Sigmoid colon (tissue), 6 donors: ENCODE measurements at regions not wholly inside any gene's neighbourhood (a gene's known extent, or its start where the extent isn't known, plus 50 kb on each side); places are given as distances from the start of the nearest gene placed in this dataset.

Experiments used
- DNase-seq: peaks from one replicate; pipeline ENCODE4 v3.0.0-alpha.2; 2019
- H3K27ac ChIP-seq, 4 donors: fragments of 200-600 bp; sonication (generic); one replicate each; pipeline ENCODE4 v1.5.1; 2016 to 2019; ENCODE audit warnings: mild to moderate bottlenecking in 1 of 4
- H3K27me3 ChIP-seq, 3 donors: fragments of 200-600 bp; sonication (generic); one replicate each; pipeline ENCODE4 v1.5.1; 2019; ENCODE audit warnings: mild to moderate bottlenecking in 1 of 3
- H3K36me3 ChIP-seq, 4 donors: fragments of 200-600 bp; sonication (generic); one replicate each; pipeline ENCODE4 v1.5.1; 2016 to 2019
- H3K4me1 ChIP-seq, 4 donors: fragments of 200-600 bp; sonication (generic); one replicate each; pipeline ENCODE4 v1.5.1; 2017 to 2019
- H3K4me3 ChIP-seq, 4 donors: fragments of 200-600 bp; sonication (generic); one replicate each; pipeline ENCODE4 v1.5.1; 2017 to 2019; ENCODE audit warnings: mild to moderate bottlenecking in 2 of 4, moderate library complexity in 1 of 4
- H3K9me3 ChIP-seq, 4 donors: fragments of 200-600 bp in 3 of 4; sonication (generic) in 3 of 4; one replicate each; pipeline versions ENCODE4 v1.5.1 to v1.6.1; 2013 to 2019
- EP300 ChIP-seq, 4 donors: sonication (generic); formaldehyde crosslinking; IDR thresholded peaks; one replicate each; pipeline ENCODE4 v1.6.1; 2017; ENCODE audit warnings: antibody characterized with exemption in 4 of 4
- POLR2A ChIP-seq, 2 donors: fragments of 450-650 bp; IDR thresholded peaks; one replicate each; pipeline ENCODE4 v1.6.1; 2016; ENCODE audit warnings: antibody characterized with exemption in 2 of 2, mild to moderate bottlenecking in 2 of 2, moderate library complexity in 2 of 2
- POLR2AphosphoS5 ChIP-seq, 4 donors: sonication (generic); formaldehyde crosslinking; IDR thresholded peaks; one replicate each; pipeline ENCODE4 v1.6.1; 2017; ENCODE audit warnings: antibody characterized with exemption in 4 of 4
- WGBS, 2 donors: extraction: QIAGEN DNeasy Blood & Tissue Kit; methylation state at CpG; one replicate each; pipeline ENCODE4 v1.1.7; 2013; 5-methylcytosine and 5-hydroxymethylcytosine counted together
- intact Hi-C: fragments of 100-400 bp; cut with DNase I; formaldehyde crosslinking; loops from one replicate; pipeline ENCODE4 v1.15.1; 2023
- TF ChIP-seq, protein P1 (sequence below), 4 experiments: fragments of 450-650 bp in 3 of 4; fragments of 200-600 bp in 1 of 4; IDR thresholded peaks; one replicate each; pipeline ENCODE4 v1.5.1; 2016 to 2019; ENCODE audit warnings: antibody characterized with exemption in 4 of 4, mild to moderate bottlenecking in 3 of 4, moderate library complexity in 2 of 4
- donor health status: healthy with polysubstance abuse.
- donor health status: healthy.

DNA sequence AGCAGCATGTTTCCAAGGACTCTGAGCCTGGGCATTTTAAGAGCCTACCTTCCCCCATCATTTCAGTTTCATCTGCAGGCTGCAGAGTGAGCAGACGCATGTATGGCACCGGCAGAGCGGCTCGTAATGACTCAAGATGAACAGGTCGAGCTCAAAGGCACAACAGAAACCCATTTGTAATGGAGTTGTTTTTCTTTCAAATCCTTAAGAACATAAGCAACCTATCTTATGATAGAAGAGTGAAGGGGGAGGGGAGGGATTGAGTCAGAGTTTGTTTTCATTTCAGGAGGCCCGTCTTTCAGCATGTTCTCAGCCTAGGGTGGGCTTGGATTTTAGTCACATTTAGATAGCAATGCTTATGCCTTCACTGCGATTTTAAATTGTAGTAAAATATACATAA lies 54.9 kb upstream of the CISTR start:
- TF ChIP-seq EP300 (IDR thresholded peaks at IDR 0.05) = no peak
- no peak for TF ChIP-seq POLR2A (IDR thresholded peaks at IDR 0.05)
- TF ChIP-seq, protein P1, sequence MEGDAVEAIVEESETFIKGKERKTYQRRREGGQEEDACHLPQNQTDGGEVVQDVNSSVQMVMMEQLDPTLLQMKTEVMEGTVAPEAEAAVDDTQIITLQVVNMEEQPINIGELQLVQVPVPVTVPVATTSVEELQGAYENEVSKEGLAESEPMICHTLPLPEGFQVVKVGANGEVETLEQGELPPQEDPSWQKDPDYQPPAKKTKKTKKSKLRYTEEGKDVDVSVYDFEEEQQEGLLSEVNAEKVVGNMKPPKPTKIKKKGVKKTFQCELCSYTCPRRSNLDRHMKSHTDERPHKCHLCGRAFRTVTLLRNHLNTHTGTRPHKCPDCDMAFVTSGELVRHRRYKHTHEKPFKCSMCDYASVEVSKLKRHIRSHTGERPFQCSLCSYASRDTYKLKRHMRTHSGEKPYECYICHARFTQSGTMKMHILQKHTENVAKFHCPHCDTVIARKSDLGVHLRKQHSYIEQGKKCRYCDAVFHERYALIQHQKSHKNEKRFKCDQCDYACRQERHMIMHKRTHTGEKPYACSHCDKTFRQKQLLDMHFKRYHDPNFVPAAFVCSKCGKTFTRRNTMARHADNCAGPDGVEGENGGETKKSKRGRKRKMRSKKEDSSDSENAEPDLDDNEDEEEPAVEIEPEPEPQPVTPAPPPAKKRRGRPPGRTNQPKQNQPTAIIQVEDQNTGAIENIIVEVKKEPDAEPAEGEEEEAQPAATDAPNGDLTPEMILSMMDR (IDR thresholded peaks at IDR 0.05) = no peak
- no peak for TF ChIP-seq POLR2AphosphoS5 (IDR thresholded peaks at IDR 0.05)
- WGBS, 2 donors = 70 to 72% methylated on average over 7 of the region's 7 CpGs
- Histone ChIP-seq H3K27me3 (peaks cover 0 to 27% (median 0%) of the 10 kb centered on the region in 3 donors), H3K36me3 (no peaks in the 10 kb centered on the region), H3K27ac (no peak overlapping the region), H3K4me1 (no peaks in the 10 kb centered on the region), H3K9me3 (no peaks in the 10 kb centered on the region), H3K4me3 (no peak overlapping the region)
- intact Hi-C loops = no loop called here
- no peak for DNase-seq

DNA sequence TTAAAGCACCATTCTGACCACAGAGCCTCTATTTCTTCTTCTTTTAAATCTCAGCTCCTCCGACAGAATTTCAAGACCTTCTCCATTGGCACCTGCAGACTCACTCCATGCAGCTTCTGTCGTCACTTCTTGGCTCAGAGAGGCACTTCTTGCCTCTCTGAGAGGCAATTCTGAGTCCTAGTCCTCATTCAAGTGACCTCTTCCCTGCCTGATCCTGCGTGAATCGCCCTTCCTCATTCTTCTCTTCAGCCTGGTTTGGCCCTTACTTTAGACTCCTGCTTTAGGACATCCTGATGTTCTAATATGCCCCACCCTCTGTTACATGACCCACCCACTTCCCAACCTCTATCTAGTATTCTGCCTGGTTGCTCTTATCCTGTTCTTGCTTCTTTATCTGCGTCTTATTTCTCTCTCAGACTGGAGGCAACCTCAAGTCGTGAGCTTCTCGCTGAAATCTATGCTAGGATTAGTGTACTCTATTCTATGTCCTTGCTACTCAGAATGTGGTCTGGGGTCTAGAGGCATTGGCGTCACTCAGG lies 55.6 kb upstream of the CISTR start:
- no peak overlapping the region for H3K4me3 ChIP-seq
- intact Hi-C loops = no loop called here
- DNase-seq = no peak
- no peak overlapping the region for H3K27ac ChIP-seq
- H3K36me3 ChIP-seq = no peaks in the 10 kb centered on the region
- H3K4me1 ChIP-seq = no peaks in the 10 kb centered on the region
- WGBS, 2 donors = 76 to 80% methylated on average over 8 of the region's 8 CpGs
- H3K27me3 ChIP-seq = peaks cover 0 to 21% (median 0%) of the 10 kb centered on the region in 3 donors
- H3K9me3 ChIP-seq = no peaks in the 10 kb centered on the region
- TF ChIP-seq POLR2A (IDR thresholded peaks at IDR 0.05) (no peak), EP300 (IDR thresholded peaks at IDR 0.05) (no peak), POLR2AphosphoS5 (IDR thresholded peaks at IDR 0.05) (no peak)
- TF ChIP-seq, protein P1 (IDR thresholded peaks at IDR 0.05) = no peak

DNA sequence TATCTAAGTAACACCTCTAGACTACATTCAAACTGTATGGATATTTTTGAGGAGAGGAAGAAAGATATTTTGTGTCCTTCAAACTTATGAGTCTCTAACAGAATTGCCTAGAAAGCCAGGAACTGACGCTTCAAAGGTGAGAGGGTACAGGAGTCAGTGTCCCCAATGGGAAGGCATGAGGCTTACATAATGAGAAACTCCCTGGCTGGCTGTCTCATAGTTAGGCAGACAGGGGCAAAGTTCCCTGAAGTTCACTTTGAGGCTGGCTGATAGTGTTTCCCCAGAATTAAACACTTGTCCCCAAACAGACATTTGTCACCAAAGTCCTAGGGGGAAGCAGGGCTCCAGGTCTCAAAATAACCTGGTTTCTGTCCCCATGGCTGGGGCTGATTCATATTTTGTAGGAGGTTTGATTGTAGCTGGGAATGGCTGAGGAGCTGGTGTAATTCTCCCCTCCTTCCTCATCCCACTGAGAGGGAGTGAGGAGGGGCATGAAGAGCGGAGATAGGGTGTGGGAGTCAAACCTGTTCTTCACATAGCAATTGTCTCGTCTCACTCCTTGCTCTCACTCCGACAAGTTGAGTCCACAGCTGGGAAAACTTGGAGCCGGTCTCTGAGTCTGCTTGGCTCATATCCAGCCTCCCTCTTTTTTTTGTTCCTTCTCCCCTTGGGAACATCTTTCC lies 56.4 kb upstream of the CISTR start:
- Histone ChIP-seq H3K36me3 (no peaks in the 10 kb centered on the region), H3K4me3 (no peak overlapping the region), H3K9me3 (no peaks in the 10 kb centered on the region), H3K4me1 (no peaks in the 10 kb centered on the region), H3K27ac (no peak overlapping the region), H3K27me3 (peaks cover 0 to 13% (median 0%) of the 10 kb centered on the region in 3 donors)
- DNase-seq = no peak
- 40 to 63% methylated on average over 5 of the region's 5 CpGs for WGBS, 2 donors
- intact Hi-C loops = no loop called here
- TF ChIP-seq POLR2AphosphoS5 (IDR thresholded peaks at IDR 0.05) = no peak

DNA sequence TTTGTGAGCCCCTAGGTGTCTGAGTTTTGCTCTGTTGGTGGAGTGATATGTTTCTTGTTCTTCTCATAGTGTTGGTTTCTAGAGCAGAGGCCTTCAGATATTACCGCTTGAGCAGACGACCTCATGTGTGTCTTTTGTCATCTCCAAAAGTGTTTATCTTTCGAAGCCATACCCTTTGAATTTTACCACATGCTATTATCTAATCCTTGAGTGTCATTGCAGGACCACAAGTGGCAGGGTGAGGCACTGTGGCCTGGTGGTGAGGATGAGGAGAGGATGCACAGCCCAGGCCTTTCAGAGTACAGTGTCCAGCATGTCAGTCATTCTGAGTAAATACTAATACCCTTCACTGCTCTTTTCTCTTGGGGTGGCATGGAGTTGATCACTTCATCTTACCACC lies 57.2 kb upstream of the CISTR start:
- no peak for DNase-seq
- H3K27me3 ChIP-seq = peaks cover 0 to 10% (median 0%) of the 10 kb centered on the region in 3 donors
- 59% methylated on average over 3 of the region's 3 CpGs for WGBS, 2 donors
- H3K9me3 ChIP-seq = no peaks in the 10 kb centered on the region
- intact Hi-C loops = no loop called here
- no peak for TF ChIP-seq POLR2AphosphoS5 (IDR thresholded peaks at IDR 0.05)
- TF ChIP-seq POLR2A (IDR thresholded peaks at IDR 0.05) = no peak
- TF ChIP-seq, protein P1 (IDR thresholded peaks at IDR 0.05) = no peak
- no peak for TF ChIP-seq EP300 (IDR thresholded peaks at IDR 0.05)
- no peak overlapping the region for H3K27ac ChIP-seq
- H3K4me3 ChIP-seq = no peak overlapping the region
- no peaks in the 10 kb centered on the region for H3K4me1 ChIP-seq
- H3K36me3 ChIP-seq = no peaks in the 10 kb centered on the region

DNA sequence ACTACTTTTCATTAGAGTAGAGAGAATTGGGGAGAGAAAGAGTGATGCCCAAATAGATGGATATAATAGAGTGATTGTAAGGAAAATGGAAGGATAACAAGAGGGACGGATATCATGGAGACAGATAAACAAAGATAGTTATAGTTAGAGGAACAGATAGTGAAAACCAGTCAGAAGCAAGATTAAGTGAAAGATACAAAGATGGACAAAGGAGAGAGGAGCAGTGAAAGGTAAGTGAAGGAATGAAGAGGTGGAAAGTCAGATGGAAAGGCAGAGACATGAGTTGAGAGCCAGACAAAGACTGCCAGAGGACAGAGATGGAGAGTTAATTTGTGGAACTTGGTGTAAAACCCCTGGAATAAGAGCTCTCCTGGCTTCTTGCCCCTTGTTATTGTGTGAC lies 59.2 kb upstream of the CISTR start:
- WGBS, 2 donors = 76 to 87% methylated on average over 1 of the region's 1 CpG
- TF ChIP-seq, protein P1 (IDR thresholded peaks at IDR 0.05) = no peak
- TF ChIP-seq POLR2AphosphoS5 (IDR thresholded peaks at IDR 0.05) = no peak
- TF ChIP-seq EP300 (IDR thresholded peaks at IDR 0.05) = no peak
- TF ChIP-seq POLR2A (IDR thresholded peaks at IDR 0.05) = no peak
- Histone ChIP-seq H3K4me1 (no peaks in the 10 kb centered on the region), H3K9me3 (no peaks in the 10 kb centered on the region), H3K4me3 (no peak overlapping the region), H3K27me3 (peaks cover 0 to 24% (median 7%) of the 10 kb centered on the region in 3 donors), H3K36me3 (no peaks in the 10 kb centered on the region), H3K27ac (no peak overlapping the region)
- intact Hi-C loops = no loop called here
- no peak for DNase-seq
